ENCODE measurements at regions not wholly inside any gene's neighbourhood (a gene's known extent, or its start where the extent isn't known, plus 50 kb on each side); places are given as distances from the start of the nearest gene placed in this dataset.

DNA sequence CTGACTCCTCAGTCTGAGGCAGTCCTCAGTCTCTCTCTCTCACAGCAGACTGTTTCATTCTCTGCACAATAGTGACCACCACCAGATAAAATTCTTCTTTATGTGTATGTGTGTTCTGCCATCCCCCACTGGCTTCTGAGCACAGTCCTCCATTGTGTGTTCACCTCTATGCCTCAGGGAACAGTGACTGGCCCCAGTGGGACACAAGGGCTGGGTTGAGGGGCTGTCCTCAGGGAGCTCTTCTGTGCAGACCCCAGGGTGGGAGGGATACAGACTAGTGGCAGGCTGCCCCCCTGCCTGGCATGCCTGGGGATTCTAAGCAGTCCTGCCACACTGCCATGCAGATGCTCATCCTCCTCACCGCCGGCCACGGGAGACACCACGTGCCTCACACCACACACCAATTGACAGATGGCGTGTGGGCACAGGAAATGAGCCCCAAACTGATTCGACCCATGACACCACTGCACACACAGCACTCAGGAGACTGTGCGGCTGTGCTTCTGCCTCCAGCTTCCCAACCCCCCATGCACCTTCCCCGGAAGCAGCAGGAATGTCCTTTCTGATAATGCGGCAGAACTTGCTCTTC is 237.6 kb upstream of the CHRNA7 start:
- peak; percentile 52 for DNase-seq (ENCODE audit: extremely low spot score, unreplicated experiment)
- Mint-ChIP-seq H3K36me3 (no peaks in the 10 kb centered on the region), H3K9me3 (no peaks in the 10 kb centered on the region), H3K4me1 (ENCODE audit: unreplicated experiment) (no peaks in the 10 kb centered on the region), H3K4me3 (no peak overlapping the region), H3K27ac (peak overlapping the region; percentile 27), H3K27me3 (no peaks in the 10 kb centered on the region)
- TF ChIP-seq, protein P1, sequence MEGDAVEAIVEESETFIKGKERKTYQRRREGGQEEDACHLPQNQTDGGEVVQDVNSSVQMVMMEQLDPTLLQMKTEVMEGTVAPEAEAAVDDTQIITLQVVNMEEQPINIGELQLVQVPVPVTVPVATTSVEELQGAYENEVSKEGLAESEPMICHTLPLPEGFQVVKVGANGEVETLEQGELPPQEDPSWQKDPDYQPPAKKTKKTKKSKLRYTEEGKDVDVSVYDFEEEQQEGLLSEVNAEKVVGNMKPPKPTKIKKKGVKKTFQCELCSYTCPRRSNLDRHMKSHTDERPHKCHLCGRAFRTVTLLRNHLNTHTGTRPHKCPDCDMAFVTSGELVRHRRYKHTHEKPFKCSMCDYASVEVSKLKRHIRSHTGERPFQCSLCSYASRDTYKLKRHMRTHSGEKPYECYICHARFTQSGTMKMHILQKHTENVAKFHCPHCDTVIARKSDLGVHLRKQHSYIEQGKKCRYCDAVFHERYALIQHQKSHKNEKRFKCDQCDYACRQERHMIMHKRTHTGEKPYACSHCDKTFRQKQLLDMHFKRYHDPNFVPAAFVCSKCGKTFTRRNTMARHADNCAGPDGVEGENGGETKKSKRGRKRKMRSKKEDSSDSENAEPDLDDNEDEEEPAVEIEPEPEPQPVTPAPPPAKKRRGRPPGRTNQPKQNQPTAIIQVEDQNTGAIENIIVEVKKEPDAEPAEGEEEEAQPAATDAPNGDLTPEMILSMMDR (conservative IDR thresholded peaks at IDR 0.05): no peak

DNA sequence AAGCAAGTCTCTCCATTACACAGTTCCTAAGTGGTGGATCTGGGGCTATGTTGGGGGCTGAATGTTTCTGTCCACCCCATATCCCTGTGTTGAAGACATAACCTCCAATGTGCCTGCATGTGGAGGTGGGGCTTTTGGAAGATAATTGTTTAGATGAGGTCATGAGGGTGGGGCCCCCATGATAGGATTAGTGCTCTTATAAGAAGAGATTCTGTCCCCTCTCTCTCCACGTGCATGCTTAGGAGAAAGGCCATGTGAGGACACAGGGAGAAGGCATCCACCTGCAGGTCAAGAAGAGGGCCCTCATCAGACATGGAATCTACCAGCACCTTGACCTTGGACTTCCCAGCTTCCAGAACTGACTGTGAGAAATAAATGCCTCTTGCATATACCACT is 231.0 kb upstream of the CHRNA7 start:
- no peak for DNase-seq (ENCODE audit: extremely low spot score, unreplicated experiment)
- TF ChIP-seq, protein P1 (conservative IDR thresholded peaks at IDR 0.05): no peak
- Mint-ChIP-seq H3K36me3 (no peaks in the 10 kb centered on the region), H3K4me1 (ENCODE audit: unreplicated experiment) (no peaks in the 10 kb centered on the region), H3K27ac (no peak overlapping the region), H3K4me3 (no peak overlapping the region), H3K9me3 (no peaks in the 10 kb centered on the region), H3K27me3 (no peaks in the 10 kb centered on the region)

DNA sequence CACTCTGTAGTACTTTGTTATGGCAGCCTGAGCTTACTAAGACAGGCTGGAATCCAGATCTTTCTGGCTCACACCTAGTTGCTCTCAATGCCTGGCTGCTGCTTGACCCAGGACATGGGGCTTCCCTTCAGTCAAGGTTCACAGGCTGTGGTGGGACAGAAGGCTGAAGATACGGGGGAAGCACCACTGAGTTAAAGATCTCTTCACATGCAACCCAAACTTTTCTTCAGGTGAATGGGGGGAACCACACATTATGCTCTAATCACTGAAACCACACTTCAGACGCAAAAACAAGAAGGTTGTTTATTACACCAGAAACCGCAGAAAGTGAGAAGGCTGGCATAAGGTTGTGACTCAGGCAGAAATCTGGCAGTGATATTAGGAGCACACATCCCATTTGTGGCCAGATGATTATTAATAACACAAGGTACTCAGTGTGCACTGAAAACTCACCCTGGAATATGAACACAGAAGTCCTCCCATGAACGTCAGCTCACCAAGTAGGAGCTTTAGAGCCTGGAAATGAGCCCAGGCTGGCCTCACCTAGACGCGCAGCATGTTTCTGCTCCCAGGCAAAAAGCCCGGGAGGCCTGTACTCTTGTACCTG is 230.5 kb upstream of the CHRNA7 start:
- no peaks in the 10 kb centered on the region for H3K27me3 Mint-ChIP-seq
- no peaks in the 10 kb centered on the region for H3K4me1 Mint-ChIP-seq (ENCODE audit: unreplicated experiment)
- no peaks in the 10 kb centered on the region for H3K9me3 Mint-ChIP-seq
- no peak overlapping the region for H3K27ac Mint-ChIP-seq
- TF ChIP-seq, protein P1 (conservative IDR thresholded peaks at IDR 0.05): no peak
- no peak overlapping the region for H3K4me3 Mint-ChIP-seq
- no peaks in the 10 kb centered on the region for H3K36me3 Mint-ChIP-seq
- peak; percentile 13 for DNase-seq (ENCODE audit: extremely low spot score, unreplicated experiment)

DNA sequence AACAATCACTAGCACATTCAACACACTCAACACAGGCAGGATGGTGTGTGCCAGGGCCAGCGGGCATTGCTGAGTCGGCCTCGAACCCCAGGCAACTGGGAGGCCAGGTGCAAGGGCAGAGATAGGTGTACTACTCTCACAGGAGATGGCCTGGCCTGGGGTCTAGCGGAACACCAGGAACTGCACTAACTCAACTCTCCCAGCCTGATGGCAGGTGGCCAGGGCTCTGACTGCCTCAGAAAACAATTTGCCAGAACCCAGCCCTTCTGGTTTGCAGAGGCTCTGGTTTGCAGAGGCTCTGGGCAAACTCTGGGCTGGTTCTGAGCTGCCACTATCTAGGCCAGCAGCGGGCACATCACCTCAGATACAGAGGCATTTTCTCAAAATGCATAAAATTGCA is 229.2 kb upstream of the CHRNA7 start:
- Mint-ChIP-seq H3K27me3 (no peaks in the 10 kb centered on the region), H3K4me3 (no peak overlapping the region), H3K27ac (no peak overlapping the region), H3K9me3 (no peaks in the 10 kb centered on the region), H3K36me3 (no peaks in the 10 kb centered on the region), H3K4me1 (ENCODE audit: unreplicated experiment) (no peaks in the 10 kb centered on the region)
- TF ChIP-seq, protein P1 (conservative IDR thresholded peaks at IDR 0.05): no peak
- no peak for DNase-seq (ENCODE audit: extremely low spot score, unreplicated experiment)

DNA sequence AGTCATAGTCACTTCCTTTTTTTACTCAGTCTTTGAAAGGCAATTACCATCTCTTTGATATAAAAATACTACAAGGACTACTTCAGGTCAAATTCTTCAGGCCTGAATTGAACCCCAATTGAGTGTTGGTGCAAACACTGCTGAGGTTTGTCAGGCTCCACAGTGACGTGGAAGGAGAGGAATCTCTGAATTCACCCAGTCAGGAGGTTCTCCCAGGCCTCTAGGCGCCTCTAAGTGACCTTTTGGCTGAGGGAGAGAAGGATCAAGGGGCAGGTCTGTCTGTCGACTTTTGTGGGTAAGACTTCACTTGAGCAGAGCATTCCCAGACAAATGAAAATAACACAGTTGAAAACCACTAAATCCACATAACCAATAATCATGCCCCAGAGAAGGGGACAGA is 227.6 kb upstream of the CHRNA7 start:
- no peaks in the 10 kb centered on the region for H3K9me3 Mint-ChIP-seq
- TF ChIP-seq, protein P1 (conservative IDR thresholded peaks at IDR 0.05): no peak
- H3K27me3 Mint-ChIP-seq: no peaks in the 10 kb centered on the region
- no peaks in the 10 kb centered on the region for H3K4me1 Mint-ChIP-seq (ENCODE audit: unreplicated experiment)
- no peaks in the 10 kb centered on the region for H3K36me3 Mint-ChIP-seq
- DNase-seq (ENCODE audit: extremely low spot score, unreplicated experiment): no peak
- H3K27ac Mint-ChIP-seq: no peak overlapping the region
- H3K4me3 Mint-ChIP-seq: no peak overlapping the region

Data from type B pancreatic cell (in vitro differentiated cells).